Effector CD4-positive, alpha-beta T cell (primary cell): ENCODE measurements at regions not wholly inside any gene's neighbourhood (a gene's known extent, or its start where the extent isn't known, plus 50 kb on each side); places are given as distances from the start of the nearest gene placed in this dataset.

Source experiments
- DNase-seq: peaks from one replicate; pipeline ENCODE4 v3.0.0-alpha.2; 2020

GRCh38 chr16:51359141-51359955 is 208.3 kb upstream of the SALL1 start:
- DNase-seq, result no peak

- no peak for DNase-seq
These were observed 206.8 kb upstream of the SALL1 start for GRCh38 chr16:51357839-51358238.

GRCh38 chr16:51355875-51356274 is 204.8 kb upstream of the SALL1 start:
- no peak for DNase-seq

- DNase-seq, result no peak
These were observed 204.1 kb upstream of the SALL1 start for GRCh38 chr16:51355195-51355594.

GRCh38 chr16:51353055-51353454 is 202.0 kb upstream of the SALL1 start:
- no peak for DNase-seq

GRCh38 chr16:51349626-51350025 is 198.6 kb upstream of the SALL1 start:
- DNase-seq, result no peak

- no peak for DNase-seq
These were observed 192.3 kb upstream of the SALL1 start for GRCh38 chr16:51343411-51343810.

- DNase-seq, result no peak
These were observed 190.1 kb upstream of the SALL1 start for GRCh38 chr16:51341204-51341603.

- no peak for DNase-seq
These were observed 186.6 kb upstream of the SALL1 start for GRCh38 chr16:51337662-51338061.

GRCh38 chr16:51328733-51329132 is 177.7 kb upstream of the SALL1 start:
- no peak for DNase-seq

- no peak for DNase-seq
These were observed 175.9 kb upstream of the SALL1 start for GRCh38 chr16:51327001-51327400.

- DNase-seq, result no peak
These were observed 175.2 kb upstream of the SALL1 start for GRCh38 chr16:51326131-51326856.

- DNase-seq, result no peak
These were observed 170.2 kb upstream of the SALL1 start for GRCh38 chr16:51321251-51321650.

- DNase-seq, result no peak
These were observed 166.5 kb upstream of the SALL1 start for GRCh38 chr16:51317575-51317974.

- no peak for DNase-seq
These were observed 162.1 kb upstream of the SALL1 start for GRCh38 chr16:51313198-51313597.

- no peak for DNase-seq
These were observed 161.5 kb upstream of the SALL1 start for GRCh38 chr16:51312363-51313150.

GRCh38 chr16:51310159-51310558 is 159.1 kb upstream of the SALL1 start:
- no peak for DNase-seq

GRCh38 chr16:51306886-51307595 is 156.0 kb upstream of the SALL1 start:
- DNase-seq, result no peak

GRCh38 chr16:51306116-51306515 is 155.0 kb upstream of the SALL1 start:
- no peak for DNase-seq

GRCh38 chr16:51305337-51305736 is 154.3 kb upstream of the SALL1 start:
- DNase-seq, result no peak

GRCh38 chr16:51302042-51302441 is 151.0 kb upstream of the SALL1 start:
- no peak for DNase-seq

GRCh38 chr16:51298800-51299199 is 147.7 kb upstream of the SALL1 start:
- DNase-seq, result no peak
